Stimulated activated CD8-positive, alpha-beta memory T cell treated with anti-CD3 and anti-CD28 coated beads, Interleukin-12 subunit alpha, Interleukin-12 subunit beta, amount 100 ng/mL, for 4 hours (primary cell): ENCODE measurements at regions not wholly inside any gene's neighbourhood (a gene's known extent, or its start where the extent isn't known, plus 50 kb on each side); places are given as distances from the start of the nearest gene placed in this dataset.
"Not testable (repeated sequence)": the region's sequence is repeated elsewhere in the genome, so short reads cannot be mapped to it uniquely, and the experiment has no call there.

ENCODE experiments used
- DNase-seq: peaks from one replicate; pipeline ENCODE4 v3.0.0-alpha.2; 2020; ENCODE audit warnings: low read depth

- DNase-seq = no peak
Observed at GRCh38 chr22:42217752-42218280, 52.6 kb downstream of the TCF20 start.

DNA sequence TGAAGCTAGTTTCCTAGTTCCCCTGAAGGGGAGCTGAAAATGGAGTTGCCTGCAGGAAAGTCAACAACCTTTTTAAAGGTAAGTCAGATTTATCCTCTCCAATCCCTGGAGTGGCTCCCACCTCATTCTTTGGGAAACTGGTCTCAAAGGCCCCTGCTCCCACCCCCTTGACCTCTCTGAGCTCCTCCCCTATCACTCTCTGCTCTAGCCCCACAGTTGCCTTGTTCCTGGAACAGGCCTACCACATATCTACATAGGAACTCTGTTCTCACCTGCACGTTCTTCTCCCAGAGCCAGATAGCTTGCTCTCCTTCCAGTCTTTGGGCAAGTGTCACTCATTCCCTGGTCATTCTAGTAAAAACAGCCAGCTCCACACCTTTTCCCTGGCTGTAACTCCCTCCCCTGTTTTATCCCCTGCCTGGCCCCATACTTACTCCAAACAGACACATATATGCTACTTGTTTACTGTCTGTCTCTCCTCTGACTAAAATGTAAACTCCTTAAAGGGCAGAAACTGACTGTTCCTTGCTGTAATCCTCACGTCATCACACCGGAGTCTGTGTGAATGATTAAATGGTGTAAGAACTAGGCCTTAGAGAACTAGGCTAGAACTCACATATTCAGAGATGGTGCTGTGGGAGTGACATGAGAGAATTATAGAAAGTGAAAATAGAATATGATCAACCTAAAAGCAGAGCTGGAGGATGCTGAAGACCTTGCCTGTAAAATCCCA, 53.3 kb downstream of the TCF20 start:
- no peak for DNase-seq

GRCh38 chr22:42214633-42215415, 55.6 kb downstream of the TCF20 start:
- no peak for DNase-seq

GRCh38 chr22:42208362-42208761, 62.1 kb downstream of the TCF20 start:
- no peak for DNase-seq

- DNase-seq = no peak
Observed at GRCh38 chr22:42207918-42208317, 62.5 kb downstream of the TCF20 start.

DNA sequence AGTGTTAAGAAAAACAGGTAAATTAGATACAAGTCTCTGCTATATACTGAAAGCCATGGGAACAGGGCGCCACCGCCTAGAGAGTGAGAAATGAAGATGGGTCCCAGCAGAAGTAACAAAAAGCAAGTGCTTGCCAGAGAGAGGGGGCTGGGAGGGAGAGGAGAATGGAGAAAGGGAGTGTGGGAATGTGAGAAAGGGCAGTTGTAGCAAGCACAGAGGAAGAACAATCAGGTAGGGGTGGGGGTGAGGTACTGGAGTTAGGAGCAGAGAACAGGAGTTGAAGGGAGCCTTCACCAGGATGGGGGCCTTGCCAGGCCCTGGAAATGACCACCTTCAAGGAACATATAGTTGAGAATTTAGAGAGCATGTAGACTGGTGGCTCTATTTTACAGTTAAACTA, 66.8 kb downstream of the TCF20 start:
- DNase-seq = no peak

GRCh38 chr22:42202669-42203068, 67.8 kb downstream of the TCF20 start:
- peak; percentile 30 for DNase-seq

GRCh38 chr22:42202048-42202447, 68.4 kb downstream of the TCF20 start:
- DNase-seq = no peak

GRCh38 chr22:42199025-42199424, 68.4 kb upstream of the CYP2D6 start:
- no peak for DNase-seq

DNA sequence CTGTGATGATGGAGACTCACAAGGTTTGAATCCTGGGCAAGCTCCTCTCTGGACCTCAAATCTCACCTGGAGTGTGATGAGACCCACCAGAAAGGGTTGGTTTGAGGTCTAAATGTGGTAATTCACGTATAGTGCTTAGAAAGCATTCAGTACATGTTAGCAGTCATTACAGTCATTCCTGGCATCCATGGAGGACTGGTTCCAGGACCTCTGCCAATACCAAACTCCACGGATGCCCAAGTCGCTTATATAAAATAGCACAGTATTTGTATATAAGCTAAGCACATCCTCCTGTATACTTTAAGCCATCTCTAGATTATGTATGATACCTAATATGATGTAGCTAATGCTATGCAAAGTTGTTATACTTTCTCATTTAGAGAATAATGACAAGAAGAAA, 67.6 kb upstream of the CYP2D6 start:
- DNase-seq = no peak

- DNase-seq = no peak
Observed at GRCh38 chr22:42196454-42196853, 65.8 kb upstream of the CYP2D6 start.

DNA sequence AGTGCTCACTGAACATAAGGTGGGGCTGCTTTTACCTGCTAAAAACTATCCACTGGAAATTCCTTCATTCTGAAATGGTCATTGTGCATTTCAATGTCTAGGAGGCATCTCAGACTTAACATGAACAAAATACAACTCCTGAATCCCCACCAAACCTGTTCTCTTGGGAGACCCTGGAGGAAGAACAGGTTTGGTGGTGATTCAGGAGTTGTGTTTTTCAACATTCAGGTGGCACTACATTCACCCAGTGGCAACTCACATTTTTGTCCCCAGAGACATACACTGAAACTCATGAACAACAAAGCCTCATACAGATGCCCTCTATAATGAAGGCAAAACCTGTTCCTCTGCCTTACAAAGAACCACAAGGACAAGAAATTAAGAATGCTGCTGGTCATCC, 64.3 kb upstream of the CYP2D6 start:
- DNase-seq = no peak

- no peak for DNase-seq
Observed at GRCh38 chr22:42194104-42194851, 63.7 kb upstream of the CYP2D6 start.

DNA sequence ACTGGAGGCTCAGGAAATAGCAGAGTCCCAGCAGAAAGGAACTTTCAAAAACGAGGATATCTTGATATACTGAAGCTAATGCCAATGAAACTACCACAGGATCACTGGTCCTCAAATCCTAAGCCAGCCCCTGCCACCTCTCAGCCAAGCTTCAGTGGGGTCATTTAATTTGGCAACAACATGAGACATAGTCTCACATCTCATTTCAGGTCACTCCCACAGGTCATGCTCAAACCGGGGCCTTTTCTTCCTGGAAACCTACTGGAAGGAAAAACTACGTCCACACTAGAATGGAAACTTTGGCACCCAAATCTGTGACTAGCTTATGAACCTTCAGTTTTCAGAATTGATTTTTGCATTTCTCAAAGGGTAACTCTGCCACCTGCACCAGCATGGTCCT, 61.9 kb upstream of the CYP2D6 start:
- no peak for DNase-seq

DNA sequence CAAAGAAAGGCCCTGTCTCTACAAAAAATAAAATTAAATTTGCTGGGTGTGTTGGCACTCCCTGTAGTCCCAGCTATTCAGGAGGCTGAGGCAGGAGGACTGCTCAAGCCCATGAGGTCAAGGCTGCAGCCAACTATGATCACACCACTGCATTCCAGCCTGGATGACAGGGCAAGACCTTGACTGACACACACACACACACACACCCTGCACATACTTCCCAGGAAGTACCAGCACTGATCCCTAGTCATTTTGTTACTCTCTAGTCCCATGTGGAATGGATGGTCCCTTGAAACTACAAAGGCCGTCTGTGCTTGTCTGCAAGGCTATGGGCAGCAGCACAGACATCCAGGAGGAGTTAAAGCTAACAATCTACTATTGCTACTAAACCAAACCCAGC, 59.7 kb upstream of the CYP2D6 start:
- DNase-seq = no peak

DNA sequence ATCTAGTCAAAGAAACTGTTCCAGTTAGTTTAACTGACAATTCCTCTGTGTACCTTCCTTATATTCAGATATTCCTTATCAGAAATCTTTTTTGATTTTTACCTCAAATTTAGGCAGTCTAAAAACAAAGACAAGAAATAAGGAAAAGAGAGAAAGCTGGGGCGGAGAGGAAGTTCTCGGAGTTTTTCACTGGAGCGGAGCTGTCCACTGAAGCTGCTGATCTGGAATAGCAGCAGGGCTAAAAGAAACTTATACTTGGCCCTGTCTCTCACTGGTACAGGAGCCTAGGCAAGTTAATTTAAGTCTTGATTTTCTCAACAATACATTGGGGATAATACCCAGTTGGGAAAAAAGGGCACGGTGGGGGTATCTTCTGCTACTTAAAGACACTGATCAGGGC, 59.2 kb upstream of the CYP2D6 start:
- no peak for DNase-seq

- DNase-seq = no peak
Observed at GRCh38 chr22:42188808-42189447, 58.3 kb upstream of the CYP2D6 start.

DNA sequence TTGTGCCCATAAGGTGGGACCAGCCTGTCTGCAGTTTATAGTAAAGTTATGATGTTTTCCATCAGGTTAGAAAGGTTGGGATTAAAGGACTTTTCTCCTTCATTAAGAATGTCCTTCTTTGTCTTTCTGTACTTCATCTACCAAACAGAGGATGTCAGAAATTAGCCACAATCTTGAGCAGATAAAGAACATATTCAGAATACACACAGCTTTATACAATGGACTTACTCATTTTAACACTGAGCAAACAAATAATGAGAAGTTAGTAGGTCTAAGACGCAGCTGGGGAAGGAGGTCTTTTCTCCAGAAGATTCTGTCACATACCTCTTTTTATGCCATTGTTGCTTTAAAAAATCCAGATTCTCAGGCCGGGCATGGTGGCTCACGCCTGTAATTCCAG, 57.0 kb upstream of the CYP2D6 start:
- DNase-seq = no peak

DNA sequence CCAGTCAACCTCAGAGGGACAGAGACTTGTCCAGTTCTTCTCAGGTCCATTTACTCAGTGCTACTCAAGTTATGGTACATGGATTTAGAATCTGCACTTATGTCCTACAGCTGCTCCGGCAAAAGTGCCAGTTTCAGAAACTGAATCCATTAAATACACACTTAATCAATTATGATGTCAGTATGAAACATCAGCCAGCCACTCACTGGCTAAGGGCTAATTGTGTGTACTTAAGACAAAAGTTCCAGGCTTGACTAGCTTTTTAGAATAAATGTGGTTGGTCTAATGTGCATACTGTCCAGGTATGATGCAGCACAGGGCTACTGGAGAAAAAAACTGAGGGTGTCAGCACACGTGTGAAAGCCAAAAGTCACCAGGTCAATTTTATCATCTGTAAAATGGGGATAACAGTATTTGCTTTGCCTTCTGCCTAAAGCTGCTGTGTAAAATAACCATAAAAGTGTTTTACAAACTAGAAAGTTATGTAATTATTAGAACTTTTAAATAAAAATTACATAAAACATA, 55.4 kb upstream of the CYP2D6 start:
- no peak for DNase-seq

DNA sequence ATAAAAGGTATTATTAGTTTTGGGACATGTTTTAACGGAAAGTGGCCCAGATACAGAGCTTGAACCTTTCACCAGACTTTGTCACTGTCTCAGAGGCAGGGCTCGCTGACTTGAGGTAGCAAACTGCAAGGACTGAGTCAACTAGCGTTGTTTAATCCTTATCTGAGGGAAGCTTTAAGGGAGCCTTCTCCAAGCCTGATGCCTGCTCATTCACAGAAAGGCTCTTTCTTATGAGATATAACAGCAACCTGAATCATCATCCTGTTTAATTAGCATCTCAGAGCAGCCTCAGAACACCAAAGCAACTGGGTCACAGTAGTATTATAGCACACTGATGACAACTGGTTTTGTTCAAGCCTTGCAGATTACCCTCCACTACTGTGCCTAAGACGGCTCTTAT, 54.2 kb upstream of the CYP2D6 start:
- DNase-seq = no peak

- DNase-seq = not testable (repeated sequence)
Observed at GRCh38 chr22:42183461-42184059, 53.0 kb upstream of the CYP2D6 start.
